GM12873 (cell line): ENCODE measurements at regions not wholly inside any gene's neighbourhood (a gene's known extent, or its start where the extent isn't known, plus 50 kb on each side); places are given as distances from the start of the nearest gene placed in this dataset.

Experiments
- TF ChIP-seq, protein P1 (sequence below): IDR thresholded peaks from 2 replicates; pipeline ENCODE4 v1.5.1; 2012; ENCODE audit warnings: low read depth, mild to moderate bottlenecking, moderate library complexity, low read length, control low read depth; ENCODE audit not compliant: insufficient read depth; ENCODE audit errors: missing control alignments

DNA sequence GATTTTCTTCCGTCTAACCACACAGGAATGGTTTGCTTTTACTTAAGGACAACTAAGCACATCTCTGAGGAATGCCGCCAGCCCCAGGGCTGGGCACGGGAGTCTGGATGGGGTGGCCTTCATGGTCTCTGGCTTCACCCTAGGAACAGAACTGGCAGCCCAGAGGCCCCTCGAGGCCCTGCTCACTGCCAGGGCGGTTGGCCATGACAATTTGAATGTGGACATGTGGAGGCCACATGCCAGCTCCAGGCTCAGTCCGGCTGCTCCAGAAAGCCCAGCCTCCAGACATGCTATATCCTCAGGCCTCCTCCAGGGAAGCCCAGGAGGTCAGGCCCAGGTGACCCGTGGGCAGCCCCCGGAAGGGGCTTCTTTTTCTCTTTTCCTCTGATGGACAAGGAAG is 84.0 kb upstream of the FGF3 start:
- TF ChIP-seq, protein P1, sequence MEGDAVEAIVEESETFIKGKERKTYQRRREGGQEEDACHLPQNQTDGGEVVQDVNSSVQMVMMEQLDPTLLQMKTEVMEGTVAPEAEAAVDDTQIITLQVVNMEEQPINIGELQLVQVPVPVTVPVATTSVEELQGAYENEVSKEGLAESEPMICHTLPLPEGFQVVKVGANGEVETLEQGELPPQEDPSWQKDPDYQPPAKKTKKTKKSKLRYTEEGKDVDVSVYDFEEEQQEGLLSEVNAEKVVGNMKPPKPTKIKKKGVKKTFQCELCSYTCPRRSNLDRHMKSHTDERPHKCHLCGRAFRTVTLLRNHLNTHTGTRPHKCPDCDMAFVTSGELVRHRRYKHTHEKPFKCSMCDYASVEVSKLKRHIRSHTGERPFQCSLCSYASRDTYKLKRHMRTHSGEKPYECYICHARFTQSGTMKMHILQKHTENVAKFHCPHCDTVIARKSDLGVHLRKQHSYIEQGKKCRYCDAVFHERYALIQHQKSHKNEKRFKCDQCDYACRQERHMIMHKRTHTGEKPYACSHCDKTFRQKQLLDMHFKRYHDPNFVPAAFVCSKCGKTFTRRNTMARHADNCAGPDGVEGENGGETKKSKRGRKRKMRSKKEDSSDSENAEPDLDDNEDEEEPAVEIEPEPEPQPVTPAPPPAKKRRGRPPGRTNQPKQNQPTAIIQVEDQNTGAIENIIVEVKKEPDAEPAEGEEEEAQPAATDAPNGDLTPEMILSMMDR, result no peak

DNA sequence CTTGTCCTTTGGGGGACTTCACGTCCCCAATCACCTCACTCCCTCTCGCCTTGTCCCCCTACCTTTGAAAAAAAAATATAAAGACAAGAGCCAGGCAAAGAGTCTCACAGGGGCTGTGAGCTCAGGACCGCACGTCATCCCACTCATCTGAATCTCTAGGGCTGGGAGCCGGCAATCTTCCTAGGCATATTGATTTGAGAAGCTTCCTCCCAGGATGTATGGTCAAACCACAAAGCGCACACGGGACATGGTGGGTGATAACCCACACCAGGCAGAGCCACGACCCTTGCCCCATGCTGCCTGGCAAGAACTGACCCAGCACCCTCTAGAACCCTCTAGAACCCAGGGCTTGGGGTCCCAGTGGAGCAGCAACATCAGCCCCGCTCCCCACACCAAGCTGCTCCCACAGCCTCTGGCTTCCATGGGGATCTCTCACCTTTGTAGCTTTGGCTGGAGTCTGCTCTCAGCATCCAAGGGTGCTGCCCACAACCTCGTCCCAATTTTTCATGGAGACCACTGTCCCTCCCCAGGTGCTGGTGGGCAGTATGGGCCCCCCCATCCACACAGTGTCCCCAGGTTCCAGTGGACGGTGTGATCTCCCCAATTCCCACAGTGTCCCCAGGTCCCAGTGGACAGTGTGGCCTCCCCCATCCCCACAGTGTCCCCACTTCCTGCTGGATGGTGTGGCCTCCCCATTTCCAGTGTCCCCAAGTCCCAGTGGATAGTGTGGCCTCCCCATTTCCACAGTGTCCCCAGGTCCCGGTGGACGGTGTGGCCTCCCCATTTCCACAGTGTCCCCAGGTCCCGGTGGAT is 85.2 kb upstream of the FGF3 start:
- TF ChIP-seq, protein P1, result no peak

DNA sequence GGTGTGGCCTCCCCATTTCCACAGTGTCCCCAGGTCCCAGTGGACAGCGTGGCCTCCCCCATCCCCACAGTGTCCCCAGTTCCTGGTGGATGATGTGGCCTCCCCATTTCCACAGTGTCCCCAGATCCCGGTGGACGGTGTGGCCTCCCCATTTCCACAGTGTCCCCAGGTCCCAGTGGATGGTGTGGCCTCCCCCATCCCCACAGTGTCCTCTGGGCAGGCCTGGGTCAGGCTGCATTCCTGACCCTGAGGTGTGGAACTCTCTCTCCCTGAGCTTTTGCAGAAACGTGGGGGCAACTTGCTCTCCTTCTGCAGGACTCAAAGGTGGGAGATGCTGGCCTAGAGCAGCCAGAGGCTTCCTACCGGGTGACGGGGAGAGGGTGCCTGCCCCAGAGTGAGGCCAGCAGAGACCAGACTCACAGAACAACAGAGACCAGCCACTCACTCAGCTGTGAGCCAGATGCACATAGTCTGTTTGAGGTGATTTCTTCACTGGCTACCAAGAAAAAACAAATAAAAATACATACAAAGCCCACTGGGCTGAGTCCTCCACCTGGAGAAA is 85.8 kb upstream of the FGF3 start:
- TF ChIP-seq, protein P1, result no peak

DNA sequence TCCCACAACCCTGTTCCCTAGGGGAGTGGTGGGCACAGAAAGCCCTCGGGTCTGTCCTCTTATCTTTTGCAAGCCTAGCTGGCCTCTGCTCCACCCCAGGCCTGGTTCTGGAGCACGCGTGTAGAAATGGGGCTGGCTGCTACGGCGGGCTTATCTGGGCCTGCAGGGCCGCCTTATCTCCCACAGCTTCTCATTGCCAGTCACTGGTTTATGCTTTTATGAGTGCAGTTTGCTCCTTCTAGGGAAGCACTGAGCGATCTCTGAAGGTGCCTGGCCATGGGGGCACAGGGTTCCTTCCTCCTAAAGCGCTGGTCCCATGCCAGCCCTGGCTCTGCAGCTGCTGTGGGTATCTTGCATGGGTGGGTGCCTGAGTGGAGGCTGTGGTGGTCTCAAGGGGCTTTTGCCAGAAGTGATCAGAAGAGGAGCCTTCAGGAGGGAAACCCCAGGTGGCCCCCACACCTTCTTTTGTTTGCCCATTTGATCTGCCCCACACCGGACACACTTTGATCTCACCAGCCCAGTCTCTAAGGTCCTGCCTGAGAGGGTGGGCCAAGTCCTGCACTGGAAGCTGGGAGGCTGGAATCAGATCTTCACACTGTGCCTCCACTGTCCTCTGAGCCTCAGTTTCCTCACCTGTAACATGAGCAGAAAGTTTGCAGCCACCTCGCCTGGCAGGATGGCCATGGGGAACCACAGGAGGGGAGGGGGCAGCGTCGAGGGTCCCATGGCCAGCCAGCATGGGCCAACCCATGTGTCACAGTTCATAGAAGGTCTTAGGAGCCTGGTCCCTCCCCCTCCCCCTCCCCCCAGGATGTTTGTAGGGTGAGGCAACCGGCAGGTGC is 86.6 kb upstream of the FGF3 start:
- TF ChIP-seq, protein P1, result no peak

DNA sequence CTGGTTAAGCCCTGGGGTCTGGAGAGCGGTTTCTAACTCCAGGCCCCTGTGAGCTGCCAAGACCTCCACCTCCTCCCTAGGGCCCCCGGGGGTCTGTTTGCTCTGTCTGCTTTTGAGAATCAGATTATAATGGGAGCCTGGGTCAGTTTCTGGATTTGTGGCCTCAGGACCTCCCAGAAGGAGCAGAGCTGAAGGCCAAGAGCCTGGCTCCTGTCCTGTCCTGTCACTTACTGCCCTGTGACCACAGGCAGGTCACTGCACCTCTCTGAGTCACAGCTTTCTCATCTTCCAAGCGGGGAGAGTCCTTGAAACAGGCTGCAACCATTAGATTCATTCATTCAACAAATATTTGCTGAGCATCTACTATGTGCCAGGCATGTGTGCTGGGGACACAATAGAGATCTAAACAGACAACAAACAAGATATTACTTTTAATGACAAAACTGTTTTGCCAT is 87.3 kb upstream of the FGF3 start:
- TF ChIP-seq, protein P1, result no peak

DNA sequence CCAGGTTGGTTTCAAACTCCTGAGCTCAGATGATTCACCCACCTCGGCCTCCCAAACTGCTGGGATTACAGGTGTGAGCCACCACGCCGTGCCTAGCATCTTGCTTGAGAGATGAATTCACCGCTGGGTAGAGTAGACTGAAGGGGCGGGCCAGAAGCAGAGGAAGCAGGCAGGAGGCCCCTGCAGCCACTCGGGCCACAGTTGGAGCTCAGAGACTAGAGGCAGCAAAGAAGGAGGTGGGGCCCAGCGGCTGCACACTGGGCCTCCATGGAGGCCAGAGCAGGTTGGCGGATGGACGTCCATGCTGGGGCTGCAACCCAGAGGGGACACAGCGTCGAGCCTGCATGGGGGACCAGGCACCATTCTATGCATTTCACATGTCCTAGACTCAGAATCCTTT is 88.4 kb upstream of the FGF3 start:
- TF ChIP-seq, protein P1, result no peak
